CD4-positive, alpha-beta T cell treated with Interferon alpha-2 for 1 hour (primary cell): ENCODE measurements at regions not wholly inside any gene's neighbourhood (a gene's known extent, or its start where the extent isn't known, plus 50 kb on each side); places are given as distances from the start of the nearest gene placed in this dataset.
A peak's percentile ranks its signal among the peaks of the same experiment; 100 is the strongest.
"Not testable (repeated sequence)": the region's sequence is repeated elsewhere in the genome, so short reads cannot be mapped to it uniquely, and the experiment has no call there.

Experiments
- DNase-seq, 2 donors: peaks; one replicate each; pipeline ENCODE4 v3.0.0-alpha.2; 2020 to 2022

- not testable (repeated sequence) for DNase-seq
These were observed 201.0 kb downstream of the ADRA2C start for GRCh38 chr4:3967204-3967603.

GRCh38 chr4:3972626-3973025 lies 206.4 kb downstream of the ADRA2C start:
- not testable (repeated sequence) for DNase-seq

DNA sequence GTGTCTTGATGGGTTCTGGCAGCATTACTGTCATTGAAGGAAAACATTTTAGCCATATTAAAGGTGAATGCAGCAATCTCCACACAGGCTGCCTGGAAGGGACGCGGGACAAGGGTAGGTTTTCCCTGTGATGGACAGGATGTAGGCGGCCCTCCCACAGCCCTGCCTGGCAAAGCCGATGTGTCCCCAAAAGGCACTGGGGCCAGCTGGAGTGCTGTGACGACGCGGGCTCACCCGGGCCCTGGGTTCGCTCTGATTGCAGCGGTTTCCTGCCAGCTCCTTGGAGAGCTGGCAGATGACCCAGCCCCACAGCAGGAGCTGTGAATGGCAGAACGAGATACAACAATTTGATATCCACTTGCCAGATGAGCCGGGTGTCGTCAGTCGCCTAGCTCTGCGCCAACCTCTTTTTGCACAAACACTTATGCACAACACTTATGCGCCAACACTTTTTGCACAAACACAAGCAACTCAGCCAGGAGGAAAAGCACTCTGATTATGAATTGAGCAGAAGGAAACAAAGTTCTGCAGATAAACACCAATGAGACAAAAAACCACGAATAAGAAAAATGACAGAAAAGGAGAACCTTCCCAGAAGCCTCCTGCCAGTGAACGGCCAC lies 207.5 kb downstream of the ADRA2C start:
- DNase-seq: not testable (repeated sequence)

DNA sequence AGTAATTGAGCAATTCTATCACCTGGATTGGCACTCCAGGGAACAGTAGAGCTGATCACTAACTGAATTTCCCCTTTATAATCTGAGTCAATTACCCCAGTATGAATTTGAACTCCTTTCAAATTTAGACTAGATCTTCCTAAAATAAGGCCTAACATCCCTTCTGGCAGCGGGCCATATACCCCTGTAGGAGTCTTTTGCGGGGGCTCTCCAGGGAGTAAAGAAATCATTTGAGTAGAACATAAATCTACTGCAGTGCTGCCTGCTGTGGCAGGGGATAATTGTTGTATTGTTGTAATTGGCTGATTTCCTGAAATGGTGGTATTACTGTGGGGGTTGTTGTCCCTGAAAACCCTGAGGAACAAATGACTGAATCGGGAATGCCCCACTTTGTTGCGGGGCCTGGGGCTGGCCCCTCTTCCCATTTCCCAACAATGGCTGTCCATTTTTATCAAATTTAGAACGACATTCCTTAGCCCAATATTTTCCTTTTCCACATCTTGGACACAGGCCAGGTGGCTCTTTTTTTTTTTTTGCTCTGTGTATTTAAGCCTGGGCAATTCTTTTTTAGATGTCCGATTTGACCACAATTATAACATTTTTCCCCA lies 217.4 kb downstream of the ADRA2C start:
- not testable (repeated sequence) for DNase-seq

- not testable (repeated sequence) for DNase-seq
These were observed 218.6 kb downstream of the ADRA2C start for GRCh38 chr4:3984796-3985195.

DNA sequence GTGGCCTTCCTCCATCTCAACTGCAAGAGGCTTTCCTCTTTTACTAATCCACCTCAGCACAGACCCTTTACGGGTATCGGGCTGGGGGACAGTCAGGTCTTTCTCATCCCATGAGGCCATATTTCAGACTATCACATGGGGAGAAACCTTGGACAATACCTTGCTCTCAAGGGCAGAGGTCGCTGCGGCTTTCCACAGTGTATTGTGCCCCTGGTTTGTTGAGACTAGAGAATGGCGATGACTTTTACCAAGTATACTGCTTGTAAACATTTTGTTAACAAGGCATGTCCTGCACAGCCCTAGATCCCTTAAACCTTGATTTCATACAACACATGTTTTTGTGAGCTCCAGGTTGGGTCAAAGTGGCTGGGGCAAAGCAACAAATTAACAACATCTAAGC lies 220.2 kb downstream of the ADRA2C start:
- not testable (repeated sequence) for DNase-seq

- DNase-seq: not testable (repeated sequence)
These were observed 229.3 kb downstream of the OTOP1 start for GRCh38 chr4:3997386-3997785.

GRCh38 chr4:4004036-4004435 lies 222.7 kb downstream of the OTOP1 start:
- not testable (repeated sequence) for DNase-seq

DNA sequence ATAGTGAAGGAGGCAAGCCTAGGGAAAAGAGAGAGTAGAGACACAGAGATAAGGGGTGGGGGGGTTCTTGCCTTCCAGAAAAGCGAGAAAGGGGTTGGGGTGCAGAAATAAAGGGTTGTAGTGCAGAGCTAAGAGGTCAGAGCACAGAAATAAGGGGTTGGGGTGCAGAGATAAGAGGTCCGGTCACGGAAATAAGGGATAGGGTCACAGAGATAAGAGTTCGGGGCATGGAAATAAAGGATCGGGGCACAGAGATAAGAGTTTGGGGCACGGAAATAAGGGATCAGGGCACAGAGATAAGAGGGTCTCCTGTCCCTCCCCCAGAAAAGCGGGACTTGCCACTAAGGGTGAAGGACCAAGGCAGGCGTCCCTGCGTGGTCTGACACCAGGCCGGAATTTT lies 222.0 kb downstream of the OTOP1 start:
- not testable (repeated sequence) for DNase-seq

DNA sequence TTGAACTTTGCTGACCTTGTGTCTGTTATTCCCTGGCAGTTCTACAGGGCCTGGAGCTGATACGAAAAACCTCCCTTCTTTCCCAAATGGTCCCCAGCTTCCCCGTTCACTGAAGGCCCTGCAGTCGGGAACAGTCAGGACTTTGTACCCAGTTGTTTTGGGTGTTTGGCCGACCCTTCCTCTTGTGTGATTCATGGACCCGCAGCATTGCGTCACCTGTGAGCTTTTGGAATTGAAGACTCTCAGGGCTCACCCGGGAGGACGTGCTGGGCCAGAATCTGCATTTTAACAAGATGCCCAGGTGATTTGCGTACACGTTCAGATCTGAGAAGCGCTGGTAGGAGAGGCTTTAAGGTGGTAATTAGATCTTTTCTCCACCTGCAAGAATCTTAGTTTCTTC lies 220.4 kb downstream of the OTOP1 start:
- DNase-seq: not testable (repeated sequence)

- not testable (repeated sequence) for DNase-seq
These were observed 207.7 kb downstream of the OTOP1 start for GRCh38 chr4:4019071-4019470.

DNA sequence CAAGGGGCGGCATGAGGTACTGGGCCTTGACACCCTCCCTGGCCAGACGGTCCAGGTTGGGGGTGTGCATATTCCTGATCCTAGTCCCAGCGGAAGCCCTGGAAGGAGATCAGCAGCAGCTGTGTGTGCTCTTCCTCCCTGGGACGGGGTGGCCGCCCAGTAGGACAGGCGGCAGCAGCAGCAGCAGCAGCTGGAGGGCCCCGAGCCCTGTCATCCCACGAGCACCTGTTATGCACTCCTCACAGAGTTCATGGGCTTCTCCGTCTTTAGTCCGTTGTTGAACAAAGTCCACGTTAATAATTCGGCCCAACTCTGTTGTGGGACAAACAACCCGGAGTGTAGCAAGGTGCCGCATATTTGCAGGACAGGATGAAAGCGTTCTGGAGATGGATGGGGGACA lies 205.6 kb downstream of the OTOP1 start:
- DNase-seq: not testable (repeated sequence)

DNA sequence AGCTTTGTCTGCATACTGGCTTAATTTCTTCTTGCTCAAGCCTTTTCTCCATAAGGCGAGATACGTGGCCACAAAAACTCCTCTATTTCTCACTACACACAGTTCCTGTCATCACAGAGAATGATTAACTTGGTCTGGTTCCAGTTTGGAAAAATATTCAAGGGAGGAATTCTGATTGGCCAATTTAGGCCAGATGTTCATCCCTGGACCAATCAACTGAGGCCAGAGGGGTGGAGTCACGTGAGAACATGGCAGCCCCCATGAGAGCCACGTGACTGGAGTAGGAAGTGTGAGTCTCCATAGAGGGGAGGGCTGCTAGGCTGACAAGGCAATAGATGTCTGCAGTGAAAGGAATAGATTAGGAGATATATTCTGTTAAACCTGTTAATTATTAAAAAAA lies 200.0 kb downstream of the OTOP1 start:
- not testable (repeated sequence) for DNase-seq

DNA sequence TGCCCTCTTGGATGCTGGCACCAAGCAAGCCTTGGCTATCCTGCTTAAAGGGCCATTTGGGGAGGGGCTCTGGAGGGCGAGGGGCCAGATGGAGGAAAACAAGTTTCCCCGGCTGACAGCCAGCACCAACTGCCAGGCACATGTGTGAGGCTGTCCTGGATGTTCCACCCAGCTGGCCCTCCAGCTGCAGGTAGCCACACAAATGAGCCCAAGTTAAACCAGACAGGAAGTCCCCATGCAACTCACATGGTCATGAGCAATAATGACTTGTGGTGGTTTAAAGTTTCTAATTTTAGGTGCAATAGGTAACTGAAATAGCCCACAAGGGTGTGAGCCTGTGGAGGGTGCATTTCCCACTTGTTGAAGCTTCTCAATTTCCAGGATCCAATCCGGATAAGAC lies 198.0 kb downstream of the OTOP1 start:
- DNase-seq: not testable (repeated sequence)

- DNase-seq: not testable (repeated sequence)
These were observed 196.2 kb downstream of the OTOP1 start for GRCh38 chr4:4030509-4030908.

DNA sequence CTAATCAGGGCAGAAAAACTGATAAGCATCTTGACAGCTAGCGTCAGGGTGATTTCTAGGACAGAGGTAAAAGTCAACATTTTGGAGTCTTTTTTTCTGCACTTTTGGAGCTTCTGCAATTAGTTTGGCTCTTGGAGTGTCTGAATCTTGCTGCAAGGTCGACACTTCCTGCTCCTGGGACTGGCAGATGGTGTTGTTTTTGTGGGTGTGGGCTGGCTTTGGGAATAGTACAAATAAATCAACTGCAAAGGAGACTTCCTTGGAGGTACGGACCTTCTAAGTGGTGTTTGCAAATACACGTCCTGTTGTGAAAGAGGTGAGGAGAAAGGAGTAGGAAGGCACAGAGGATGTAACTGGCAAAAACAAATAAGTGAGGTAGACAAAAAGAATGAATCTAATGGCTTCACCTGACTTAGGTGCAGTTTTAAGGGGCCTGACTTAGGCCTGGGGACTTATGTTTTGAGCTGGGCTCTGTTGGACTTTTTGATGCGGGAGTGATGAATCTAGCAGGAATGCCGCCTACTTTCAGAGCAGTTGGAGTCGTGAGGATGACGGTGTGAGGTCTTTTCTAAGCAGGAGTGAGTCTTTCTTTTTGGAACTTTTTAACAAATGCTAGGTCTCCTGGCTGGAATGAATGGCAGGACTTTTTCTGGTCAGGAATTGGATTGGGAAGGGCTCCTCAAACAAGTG lies 195.1 kb downstream of the OTOP1 start:
- DNase-seq: not testable (repeated sequence)

GRCh38 chr4:4032364-4032763 lies 194.4 kb downstream of the OTOP1 start:
- peak in 1 of 2 donors; percentile 14 for DNase-seq

GRCh38 chr4:4032801-4033605 lies 193.7 kb downstream of the OTOP1 start:
- peak; percentile 9 to 47 for DNase-seq

- not testable (repeated sequence) for DNase-seq
These were observed 189.2 kb downstream of the OTOP1 start for GRCh38 chr4:4037399-4038138.

- DNase-seq: not testable (repeated sequence)
These were observed 180.9 kb downstream of the OTOP1 start for GRCh38 chr4:4045823-4046222.

DNA sequence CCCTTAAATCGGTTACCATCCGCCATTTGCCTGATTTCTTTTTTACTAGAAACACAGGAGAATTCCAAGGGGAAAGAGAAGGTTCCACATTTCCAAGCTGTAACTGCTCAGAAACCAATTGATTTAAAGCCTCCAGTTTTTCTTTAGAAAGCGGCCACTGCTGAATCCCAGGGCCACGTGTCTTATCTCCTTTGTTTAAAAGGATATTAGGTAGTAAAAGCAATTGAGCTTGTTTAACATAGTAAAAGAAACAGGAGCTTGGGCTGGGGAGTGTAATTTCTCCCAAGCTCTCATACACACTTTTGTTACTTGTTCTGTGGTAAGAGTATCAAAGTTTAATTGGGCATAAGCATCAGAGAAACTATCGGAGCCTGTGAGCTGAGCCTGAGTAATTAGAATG lies 180.0 kb downstream of the OTOP1 start:
- not testable (repeated sequence) for DNase-seq

GRCh38 chr4:4047202-4047601 lies 179.5 kb downstream of the OTOP1 start:
- DNase-seq: not testable (repeated sequence)
